GM19452 (cell line): ENCODE measurements at regions not wholly inside any gene's neighbourhood (a gene's known extent, or its start where the extent isn't known, plus 50 kb on each side); places are given as distances from the start of the nearest gene placed in this dataset.
"Not testable (repeated sequence)": the region's sequence is repeated elsewhere in the genome, so short reads cannot be mapped to it uniquely, and the experiment has no call there.

Source experiments
- ATAC-seq: cut with Tn5 transposase; IDR thresholded peaks from one replicate; pipeline ENCODE4 v1.9.1; 2021; ENCODE audit not compliant: unreplicated experiment

DNA sequence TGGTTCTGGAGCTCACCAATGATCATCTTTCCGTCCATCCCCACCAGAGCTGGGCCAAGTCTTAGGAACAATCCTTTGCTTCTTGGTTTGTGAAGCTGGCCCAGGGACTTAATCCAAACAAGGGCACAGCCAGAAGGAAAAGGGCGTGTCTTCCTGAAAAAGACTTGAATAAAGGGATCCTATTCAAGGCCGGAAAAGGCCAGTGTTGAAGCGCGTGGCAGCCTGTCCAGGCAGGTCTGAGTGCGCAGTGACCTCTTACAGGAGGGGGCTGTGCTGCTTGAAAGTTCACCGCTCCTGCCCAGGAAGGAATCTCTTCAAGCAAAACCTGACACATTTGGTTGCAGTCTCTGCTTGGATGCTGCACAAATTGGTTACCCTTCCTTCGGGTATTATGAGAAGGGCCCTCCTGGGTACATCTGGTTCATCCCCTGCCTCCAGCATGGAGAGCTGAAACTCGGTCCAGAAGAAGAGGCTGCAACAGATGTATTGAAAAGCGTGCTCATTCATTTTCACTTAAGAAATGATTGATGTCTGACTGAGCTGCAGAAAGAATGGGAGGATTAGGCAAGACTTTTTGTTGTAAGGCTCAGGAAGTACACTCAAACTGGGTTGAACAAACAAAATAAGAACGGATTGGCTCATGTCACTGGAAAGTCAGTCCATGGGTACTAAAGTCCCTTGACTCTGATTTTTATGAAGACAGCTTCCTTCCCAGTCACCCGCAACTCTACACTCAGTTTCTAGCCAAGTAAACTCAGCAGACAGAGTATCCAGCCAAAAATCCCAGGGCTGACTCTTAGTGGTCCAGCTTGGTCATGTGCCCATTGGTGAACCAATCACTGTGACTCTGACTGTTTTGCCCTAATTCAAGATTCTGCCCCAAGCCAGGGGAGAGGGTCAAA lies 136.3 kb downstream of the TFAP2C start:
- ATAC-seq = no peak

DNA sequence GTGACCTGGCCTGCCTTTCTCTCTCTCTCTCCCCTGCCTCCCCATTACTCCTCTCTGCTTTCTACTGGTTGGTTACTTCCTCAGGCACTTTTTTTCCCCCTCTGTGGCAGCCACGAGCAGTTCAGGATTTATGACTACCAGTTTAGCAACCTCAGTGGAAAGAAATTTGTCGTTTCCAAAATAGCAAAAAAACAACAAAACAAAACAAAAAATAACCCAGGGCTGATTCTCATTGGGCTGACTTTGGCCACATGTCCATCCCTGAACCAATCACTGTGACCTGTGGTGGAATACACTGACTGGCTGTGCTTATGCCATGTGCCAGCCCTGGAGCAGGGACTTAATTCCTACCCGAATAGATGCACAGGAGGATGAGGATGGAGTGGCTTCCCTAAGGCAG lies 137.4 kb downstream of the TFAP2C start:
- no peak for ATAC-seq

DNA sequence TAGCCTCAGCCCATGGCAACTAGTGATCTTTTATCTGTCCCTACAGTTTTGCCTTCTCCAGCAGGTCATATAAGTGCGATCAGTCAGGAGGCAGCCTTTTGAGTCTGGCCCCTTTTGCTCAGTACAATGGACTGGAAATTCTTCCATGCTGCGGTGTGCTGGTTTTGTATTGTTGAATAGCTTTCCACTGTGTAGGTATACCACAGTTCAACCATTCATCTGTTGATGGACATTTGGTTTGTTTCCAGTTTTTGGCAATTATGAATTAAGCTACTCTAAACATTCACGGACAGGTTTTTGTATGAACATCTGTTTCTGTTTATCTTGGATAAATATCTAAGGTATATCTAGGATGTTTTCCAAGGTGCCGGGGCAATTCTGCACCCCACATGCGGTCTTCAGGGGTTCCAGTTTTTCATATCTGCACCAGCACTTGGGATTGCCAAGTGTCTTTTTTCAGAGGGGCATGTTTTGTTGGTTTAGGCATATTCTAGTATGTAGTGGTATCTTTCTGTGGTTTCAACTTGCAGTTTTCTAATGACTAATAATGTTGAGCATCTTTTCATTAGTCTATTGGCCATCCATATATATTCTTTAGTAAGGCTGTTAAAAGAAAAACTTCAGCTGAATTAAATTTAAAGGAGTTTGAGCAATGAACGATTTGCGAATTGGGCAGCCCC lies 141.0 kb downstream of the TFAP2C start:
- no peak for ATAC-seq

DNA sequence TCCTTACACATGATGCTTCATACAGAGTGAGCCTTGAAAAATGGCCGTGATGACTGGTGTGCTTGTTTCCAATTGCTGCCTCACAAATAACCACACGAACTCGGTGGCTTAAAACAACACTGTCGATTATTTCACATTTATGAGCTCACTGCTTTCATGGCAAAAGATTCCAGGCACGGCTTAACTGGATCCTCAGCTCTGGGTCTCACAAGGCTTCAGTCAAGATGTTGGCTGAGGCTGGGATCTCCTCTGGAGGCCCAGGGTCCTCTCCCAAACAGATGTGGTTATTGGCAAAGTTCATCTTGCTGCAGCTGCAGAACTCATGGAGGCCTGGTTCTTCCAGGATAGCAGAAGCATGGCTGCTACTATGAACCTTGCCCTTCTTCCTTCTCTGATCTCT lies 144.6 kb downstream of the TFAP2C start:
- ATAC-seq = no peak

DNA sequence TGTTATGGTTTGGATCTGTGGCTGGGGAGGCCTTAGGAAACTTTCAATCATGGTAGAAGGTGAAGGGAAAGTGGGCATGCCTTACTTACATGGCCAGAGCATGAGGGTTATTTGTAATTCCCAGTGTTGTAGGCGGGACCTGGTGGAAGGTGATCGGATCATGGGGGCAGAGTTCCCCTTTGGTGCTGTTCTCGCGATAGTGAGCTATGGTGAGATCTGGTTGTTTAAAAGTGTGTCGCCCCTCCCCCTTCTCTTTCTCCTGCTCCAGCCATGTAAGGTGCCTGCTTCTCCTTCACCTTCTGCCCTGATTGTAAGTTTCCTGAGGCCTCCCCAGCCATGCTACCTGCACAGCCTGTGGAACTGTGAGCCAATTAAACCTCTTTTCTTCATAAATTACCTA lies 145.8 kb downstream of the TFAP2C start:
- no peak for ATAC-seq

DNA sequence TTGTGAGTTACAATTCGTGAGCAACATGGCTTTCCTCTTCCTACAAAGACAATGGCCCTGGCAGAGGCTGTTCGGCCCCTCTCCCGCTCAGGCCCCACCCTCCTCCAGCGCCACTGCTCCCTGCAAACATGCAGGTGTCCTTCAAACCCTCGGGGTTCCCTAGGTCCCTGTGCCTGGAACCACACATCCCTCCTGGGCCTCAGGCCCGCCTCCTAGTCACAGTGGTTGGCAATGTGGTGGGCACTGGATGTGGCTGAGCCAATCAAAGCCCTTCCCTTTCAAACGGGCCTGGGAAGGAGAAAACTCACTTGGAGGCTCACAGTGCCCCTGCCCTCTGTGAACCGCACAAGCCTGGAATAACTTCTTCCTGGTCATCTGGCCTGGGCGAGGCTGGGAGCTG lies 147.2 kb downstream of the TFAP2C start:
- no peak for ATAC-seq

DNA sequence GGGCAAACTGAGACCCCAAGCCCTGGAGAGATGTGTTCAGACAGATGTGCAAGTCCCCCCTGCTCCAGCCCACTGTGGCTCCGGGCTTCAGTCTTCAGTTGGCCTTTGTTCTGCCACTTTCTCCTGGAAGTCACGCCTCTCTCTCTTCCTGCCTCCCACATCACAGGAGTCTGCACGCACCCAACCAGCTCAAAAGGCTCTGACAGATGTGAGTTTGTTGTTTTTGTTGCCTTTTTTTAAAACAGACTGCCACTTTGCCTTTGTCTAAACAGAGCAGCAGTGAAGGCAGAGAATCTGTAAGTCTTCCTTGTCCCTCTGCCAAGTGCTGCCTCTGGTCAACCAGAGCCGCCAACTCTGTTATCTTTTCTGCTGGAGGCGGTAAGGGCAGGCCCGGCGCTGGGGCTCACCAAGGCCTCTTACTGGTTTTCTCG lies 149.7 kb downstream of the TFAP2C start:
- no peak for ATAC-seq

DNA sequence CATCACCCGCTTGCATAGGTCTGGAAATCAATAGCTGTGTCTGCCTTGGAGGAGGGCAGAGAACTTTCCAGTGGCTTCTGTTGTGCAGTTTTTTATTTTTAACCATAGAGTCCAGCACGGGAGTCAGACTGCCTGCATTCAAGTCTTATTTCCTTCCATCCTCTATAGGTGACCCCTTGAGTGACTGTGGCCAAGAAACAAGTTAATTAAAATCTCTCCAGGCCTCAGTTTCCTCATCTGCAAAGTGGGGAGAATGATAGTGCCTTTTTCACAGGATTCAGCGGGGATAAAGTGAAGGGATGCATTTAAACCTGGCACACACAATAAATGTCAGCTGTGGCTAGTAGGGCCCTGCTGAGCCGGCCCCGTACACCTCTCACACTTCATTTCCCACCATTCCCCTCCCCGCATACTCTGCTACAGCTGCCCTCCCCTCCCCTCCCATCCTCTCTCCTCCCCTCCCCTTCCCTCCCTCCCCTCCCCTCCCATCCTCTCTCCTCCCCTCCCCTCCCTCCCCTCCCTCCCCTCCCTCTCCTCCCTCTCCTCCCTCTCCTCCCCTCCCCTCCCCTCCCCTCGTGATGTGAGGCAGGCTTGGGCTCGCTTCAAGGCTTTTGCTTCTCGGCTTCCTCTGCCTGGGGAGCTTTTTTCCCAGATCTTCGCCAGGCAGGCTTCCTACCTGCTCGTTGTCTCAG lies 150.5 kb downstream of the TFAP2C start:
- no peak for ATAC-seq

DNA sequence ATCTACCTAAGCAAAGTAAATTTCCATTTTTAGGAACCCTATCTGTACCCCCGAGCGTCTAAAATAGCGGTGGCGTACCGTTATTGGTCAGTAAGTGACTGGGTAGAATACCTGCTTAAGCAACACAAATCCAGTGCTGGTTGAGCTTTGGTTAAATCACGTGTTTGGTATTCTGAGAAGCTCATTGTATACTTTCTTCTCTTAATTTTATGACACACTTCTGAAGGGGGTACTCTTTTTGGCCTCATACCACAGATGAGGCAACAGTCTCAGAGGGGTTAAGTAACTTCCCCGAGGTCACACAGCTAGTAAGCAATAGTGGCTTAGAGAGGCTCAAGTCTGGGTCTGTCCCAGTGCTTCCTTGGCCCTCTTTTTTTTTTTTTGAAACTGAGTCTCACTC lies 151.2 kb downstream of the TFAP2C start:
- ATAC-seq = no peak

DNA sequence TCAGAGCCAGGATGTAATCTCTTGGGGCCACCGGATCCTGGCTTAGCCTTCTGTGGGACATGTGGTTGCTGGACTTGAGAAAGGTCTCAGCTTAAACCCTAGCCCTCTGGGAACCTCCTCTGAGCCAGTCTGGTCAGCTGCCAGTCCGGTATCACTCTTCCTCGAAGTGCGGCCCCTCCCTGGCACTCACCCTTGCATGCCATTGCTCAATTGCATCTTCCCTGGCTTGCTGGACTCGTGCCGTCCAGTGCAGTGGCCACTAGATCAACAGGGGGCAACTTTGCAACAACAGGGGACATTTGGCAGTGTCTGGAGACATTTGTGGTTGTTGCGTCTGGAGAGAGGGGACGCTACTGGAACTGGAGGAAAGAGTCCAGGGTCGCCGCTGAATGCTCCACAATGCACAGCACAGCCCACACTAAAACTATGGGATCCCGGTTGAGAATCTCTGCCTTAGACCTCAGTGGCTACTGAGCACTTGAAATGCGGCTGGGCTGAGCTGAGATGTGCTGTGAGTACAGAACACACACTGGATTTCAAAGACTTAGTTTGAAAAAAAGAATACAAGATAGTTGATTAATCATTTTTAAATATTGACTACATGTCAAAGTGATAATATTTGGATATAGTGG lies 152.1 kb downstream of the TFAP2C start:
- no peak for ATAC-seq

DNA sequence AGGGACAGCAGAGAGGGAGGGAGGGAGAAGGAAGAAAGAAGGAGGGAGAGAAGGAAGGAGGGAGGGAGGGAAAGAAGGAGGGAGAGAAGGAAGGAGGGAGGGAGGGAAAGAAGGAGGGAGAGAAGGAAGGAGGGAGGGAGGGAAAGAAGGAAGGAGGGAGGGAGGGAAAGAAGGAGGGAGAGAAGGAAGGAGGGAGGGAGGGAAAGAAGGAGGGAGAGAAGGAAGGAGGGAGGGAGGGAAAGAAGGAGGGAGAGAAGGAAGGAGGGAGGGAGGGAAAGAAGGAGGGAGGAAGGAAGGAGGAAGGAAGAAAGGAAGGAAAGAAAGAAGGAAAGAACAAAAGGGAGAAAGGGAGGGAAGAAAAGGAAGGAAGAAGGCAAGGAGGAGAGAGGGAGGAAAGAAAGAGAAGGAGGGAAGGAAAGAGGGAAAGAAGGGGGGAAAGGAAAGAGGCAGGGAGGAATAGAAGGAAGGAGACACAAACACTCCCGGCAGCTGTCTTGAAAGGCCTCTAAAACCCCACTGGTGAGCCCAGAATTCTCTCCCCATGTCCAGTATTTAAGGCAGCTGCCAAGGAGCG lies 153.0 kb downstream of the TFAP2C start:
- not testable (repeated sequence) for ATAC-seq

DNA sequence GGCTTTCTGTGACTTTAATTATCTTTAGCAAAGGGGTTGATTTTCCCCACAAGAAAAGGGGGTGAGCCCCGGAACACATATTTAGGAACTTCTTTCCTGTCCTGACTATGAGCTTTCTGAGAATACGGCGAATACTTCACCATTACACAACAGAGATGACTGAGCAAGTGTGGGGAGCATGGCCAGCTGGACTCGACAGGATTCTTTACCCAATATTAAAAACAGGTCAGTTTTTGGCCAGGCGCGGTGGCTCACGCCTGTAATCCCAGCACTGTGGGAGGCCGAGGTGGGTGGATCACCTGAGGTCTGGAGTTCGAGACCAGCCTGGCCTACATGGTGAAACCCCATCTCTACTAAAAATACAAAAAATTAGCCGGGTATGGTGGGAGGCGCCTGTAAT lies 153.7 kb downstream of the TFAP2C start:
- not testable (repeated sequence) for ATAC-seq

DNA sequence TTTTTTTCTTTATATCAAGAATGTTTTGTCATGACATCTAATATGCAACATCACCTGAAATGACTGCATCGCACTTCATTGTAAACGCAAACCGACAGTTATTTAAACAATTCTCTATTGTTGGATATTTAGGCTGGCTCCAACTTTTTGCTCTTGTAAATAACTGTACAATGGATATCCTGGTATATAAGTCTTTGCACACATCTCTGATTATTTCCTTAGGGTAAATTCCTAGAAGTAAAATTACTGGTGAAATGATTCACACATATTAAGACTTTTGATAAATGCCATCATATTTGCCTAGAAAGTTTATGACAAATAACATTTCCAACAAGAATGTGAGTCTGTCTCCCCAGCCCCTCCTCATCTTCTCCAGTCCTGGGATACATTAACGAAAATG lies 154.7 kb downstream of the TFAP2C start:
- ATAC-seq = no peak

DNA sequence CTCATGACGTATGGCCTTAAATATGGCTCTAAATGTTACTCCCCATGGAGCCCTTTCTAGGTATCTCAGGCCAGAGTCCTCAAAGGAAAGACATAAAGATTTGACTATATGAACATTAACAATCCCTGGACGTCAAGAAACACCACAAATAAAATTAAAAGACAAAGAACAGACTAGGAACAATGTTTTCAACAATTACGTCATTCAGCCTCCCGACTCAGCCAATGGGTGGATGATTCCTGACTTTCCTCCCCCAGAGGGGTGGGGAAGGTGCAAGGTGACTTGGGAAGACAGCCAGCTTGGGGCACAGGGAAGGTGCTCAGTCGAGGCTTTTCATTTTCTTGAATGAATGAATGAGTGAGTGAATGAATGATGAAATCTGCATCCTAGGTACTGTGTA lies 157.4 kb downstream of the TFAP2C start:
- ATAC-seq = no peak

DNA sequence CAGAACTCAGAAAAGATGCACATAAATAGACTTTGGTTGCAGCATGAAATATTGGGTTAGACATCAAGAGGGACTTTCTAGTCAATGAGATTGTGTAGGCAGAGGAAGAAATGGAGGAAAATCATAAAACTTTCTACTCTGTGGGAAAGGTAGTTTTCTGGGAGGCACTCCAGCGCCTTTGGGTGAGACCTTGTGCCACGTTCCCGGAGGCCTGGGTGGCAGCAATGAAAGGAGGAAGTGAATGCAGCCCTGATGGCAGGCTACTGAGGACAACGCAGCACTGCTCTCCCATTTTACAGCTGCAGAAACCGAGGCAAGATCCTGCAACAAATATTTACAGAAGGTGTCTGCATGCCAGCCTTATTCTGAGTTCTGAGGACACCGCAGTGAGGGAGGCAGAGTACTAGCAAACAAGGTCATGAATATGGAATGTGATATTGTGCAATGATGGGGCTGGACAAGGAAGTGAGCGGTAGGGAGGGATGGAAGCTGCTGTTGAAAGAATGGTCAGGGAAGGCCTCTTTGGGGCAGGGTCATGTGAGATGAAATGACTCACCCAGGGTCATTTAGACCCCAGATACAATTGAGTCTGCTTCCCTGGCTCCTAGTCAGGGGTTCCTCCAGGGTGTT lies 159.1 kb downstream of the TFAP2C start:
- ATAC-seq = no peak

DNA sequence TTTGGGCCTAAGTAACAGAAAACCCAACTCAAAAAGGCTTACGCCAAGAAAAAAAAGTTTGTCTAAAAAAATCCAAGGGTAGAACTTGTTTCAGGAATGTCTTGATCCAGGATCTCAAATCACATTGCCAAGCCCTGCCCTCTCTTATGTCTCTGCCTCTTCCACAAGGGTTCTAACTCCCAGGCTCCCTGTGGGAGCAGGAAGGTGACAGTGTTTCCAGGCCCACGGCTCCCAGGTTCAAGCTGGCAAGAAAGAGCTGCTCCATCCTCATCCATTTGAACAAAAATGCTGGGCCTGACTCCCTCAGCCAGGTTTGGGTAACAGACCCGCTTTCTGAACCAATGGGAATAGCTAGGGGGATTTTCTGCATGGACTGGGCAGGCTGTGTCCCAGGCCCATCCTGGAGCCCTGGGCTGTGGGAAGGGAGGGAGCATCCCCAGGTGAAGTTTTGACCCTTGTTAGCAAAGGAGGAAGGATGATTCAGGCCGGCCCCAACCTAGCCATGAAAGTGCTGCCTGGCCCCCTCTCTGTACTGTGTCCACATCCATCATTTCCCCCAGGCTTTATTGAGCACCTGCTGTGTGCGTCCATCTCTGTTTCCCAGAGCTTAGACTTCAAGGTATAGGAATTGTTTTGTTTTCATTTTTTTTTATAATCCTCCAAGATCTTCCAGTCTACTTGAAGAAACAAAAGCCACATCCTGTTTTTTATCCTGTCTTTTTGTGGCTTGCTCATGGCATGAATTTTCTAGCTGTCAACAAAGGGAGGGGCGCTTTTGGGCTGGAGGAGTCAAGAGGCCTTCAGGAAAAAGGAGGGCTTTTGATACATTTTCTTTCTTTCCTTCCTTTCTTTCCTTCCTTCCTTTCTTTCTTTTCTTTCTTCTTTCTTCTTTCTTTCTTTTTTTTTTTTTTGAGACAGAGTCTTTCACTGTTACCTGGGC lies 159.8 kb downstream of the TFAP2C start:
- ATAC-seq = no peak

DNA sequence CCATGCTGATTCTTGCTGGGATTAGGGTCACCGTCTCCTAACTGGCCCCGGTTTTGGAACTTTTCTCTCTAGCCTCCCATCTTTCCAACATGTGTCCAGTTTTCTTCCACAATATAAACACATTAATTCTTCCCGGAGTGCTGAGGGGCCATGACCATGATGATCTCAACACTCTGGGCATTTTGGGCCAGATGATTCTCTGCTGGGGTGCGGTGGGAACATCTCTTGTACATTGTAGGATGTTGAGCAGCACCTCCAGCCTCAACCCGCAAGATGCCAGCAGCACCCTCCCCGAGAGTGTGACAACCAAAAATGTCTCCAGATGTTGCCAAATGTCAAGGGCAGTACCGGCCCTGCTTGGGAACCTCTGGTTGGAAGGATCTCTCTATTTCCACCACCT lies 164.8 kb downstream of the TFAP2C start:
- no peak for ATAC-seq

DNA sequence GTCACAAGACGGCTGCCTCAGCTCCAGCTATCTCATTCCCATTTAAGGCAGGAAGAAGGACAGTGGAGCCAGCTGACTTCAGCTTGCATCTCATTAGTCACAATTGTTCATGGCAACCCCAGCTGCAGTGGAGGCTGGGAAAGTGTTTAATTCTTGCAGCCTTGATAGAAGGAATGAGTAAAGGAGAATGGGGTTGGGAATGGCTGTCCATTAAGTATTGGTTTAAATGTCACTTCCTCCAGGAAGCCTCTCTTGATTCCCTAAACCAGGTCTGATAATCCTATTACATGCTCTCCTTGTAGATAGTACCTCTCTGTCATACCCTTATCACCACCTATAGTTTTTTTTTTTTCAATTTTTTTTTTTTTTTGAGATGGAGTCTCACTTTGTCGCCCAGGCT lies 166.4 kb downstream of the TFAP2C start:
- no peak for ATAC-seq

DNA sequence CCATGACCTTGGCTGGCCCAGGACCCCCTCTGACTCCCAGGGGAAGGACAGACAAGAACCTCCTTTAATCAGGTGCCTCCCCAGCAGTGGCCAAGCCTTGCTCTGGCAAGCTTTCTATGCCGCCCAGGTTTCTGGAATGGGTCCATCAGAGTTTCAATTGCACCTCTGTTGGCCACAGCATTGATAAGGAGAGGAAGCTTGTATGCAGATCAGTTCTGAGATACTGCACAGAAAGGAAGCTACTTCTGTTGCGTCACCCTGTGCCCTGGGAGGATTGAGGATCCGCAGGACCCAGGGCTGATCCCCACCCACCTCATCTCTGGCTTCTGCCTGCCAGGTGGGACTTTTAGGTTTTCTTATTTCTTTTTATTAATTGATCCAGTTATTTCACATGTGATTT lies 167.2 kb downstream of the TFAP2C start:
- no peak for ATAC-seq
